GM23338 (cell line): ENCODE measurements at regions not wholly inside any gene's neighbourhood (a gene's known extent, or its start where the extent isn't known, plus 50 kb on each side); places are given as distances from the start of the nearest gene placed in this dataset.

Source experiments
- EZH2 ChIP-seq: fragments of 200-600 bp; sonication (generic); IDR thresholded peaks from one replicate; pipeline ENCODE4 v1.8.0; 2017; ENCODE audit warnings: antibody characterized with exemption, mild to moderate bottlenecking, low read depth; ENCODE audit not compliant: unreplicated experiment
- NANOG ChIP-seq: IDR thresholded peaks from 2 replicates; pipeline ENCODE4 v1.6.1; 2016; ENCODE audit warnings: antibody characterized with exemption, borderline replicate concordance
- REST ChIP-seq: IDR thresholded peaks from one replicate; pipeline ENCODE4 v1.6.1; 2018; ENCODE audit warnings: antibody characterized with exemption; ENCODE audit not compliant: unreplicated experiment
- STAT1 ChIP-seq: IDR thresholded peaks from one replicate; pipeline ENCODE4 v1.6.1; 2016; ENCODE audit warnings: antibody characterized with exemption; ENCODE audit not compliant: unreplicated experiment
- ZNF114 ChIP-seq: fragments of 250-450 bp; sonication (Bioruptor Pico); IDR thresholded peaks from 2 replicates; pipeline ENCODE4 v1.5.0; 2020; ENCODE audit warnings: mild to moderate bottlenecking, moderate library complexity
- ZNF462 ChIP-seq: fragments of 250-450 bp; sonication (Bioruptor Pico); IDR thresholded peaks from 2 replicates; pipeline ENCODE4 v1.5.0; 2020; ENCODE audit warnings: mild to moderate bottlenecking, moderate library complexity

GRCh38 chr4:136768925-136769275, 763.4 kb downstream of the PCDH18 start (continued):
- TF ChIP-seq REST: no peak
- no peak for TF ChIP-seq STAT1
- no peak for TF ChIP-seq ZNF462 (CRISPR knock-in tag)
- TF ChIP-seq ZNF114 (CRISPR knock-in tag): no peak
- TF ChIP-seq EZH2: no peak
- TF ChIP-seq NANOG: no peak
